HG02798 (cell line): ENCODE measurements at regions not wholly inside any gene's neighbourhood (a gene's known extent, or its start where the extent isn't known, plus 50 kb on each side); places are given as distances from the start of the nearest gene placed in this dataset.
"Not testable (repeated sequence)": the region's sequence is repeated elsewhere in the genome, so short reads cannot be mapped to it uniquely, and the experiment has no call there.

Experiments used
- ATAC-seq: cut with Tn5 transposase; IDR thresholded peaks from one replicate; pipeline ENCODE4 v1.9.1; 2021; ENCODE audit warnings: mild to moderate bottlenecking; ENCODE audit not compliant: unreplicated experiment, poor library complexity

GRCh38 chr1:118479351-118479750, 294.3 kb upstream of the SPAG17 start:
- no peak for ATAC-seq

GRCh38 chr1:118473825-118474224, 288.8 kb upstream of the SPAG17 start:
- no peak for ATAC-seq

GRCh38 chr1:118464460-118464859, 279.4 kb upstream of the SPAG17 start:
- not testable (repeated sequence) for ATAC-seq

- no peak for ATAC-seq
Measured at GRCh38 chr1:118461154-118461553, 276.1 kb upstream of the SPAG17 start.

GRCh38 chr1:118459871-118460270, 274.8 kb upstream of the SPAG17 start:
- ATAC-seq = no peak

- ATAC-seq = not testable (repeated sequence)
Measured at GRCh38 chr1:118453856-118454255, 268.8 kb upstream of the SPAG17 start.

- ATAC-seq = no peak
Measured at GRCh38 chr1:118445156-118445555, 260.1 kb upstream of the SPAG17 start.

- ATAC-seq = no peak
Measured at GRCh38 chr1:118442214-118442613, 257.2 kb upstream of the SPAG17 start.

- ATAC-seq = no peak
Measured at GRCh38 chr1:118437664-118438063, 252.6 kb upstream of the SPAG17 start.

- no peak for ATAC-seq
Measured at GRCh38 chr1:118429856-118430255, 244.8 kb upstream of the SPAG17 start.

GRCh38 chr1:118421868-118422350, 236.9 kb upstream of the SPAG17 start:
- ATAC-seq = no peak

- no peak for ATAC-seq
Measured at GRCh38 chr1:118404024-118404423, 219.0 kb upstream of the SPAG17 start.

- ATAC-seq = no peak
Measured at GRCh38 chr1:118397496-118397859, 212.4 kb upstream of the SPAG17 start.

GRCh38 chr1:118396829-118397495, 211.9 kb upstream of the SPAG17 start:
- ATAC-seq = no peak

- ATAC-seq = no peak
Measured at GRCh38 chr1:118396279-118396678, 211.3 kb upstream of the SPAG17 start.

GRCh38 chr1:118395430-118395991, 210.5 kb upstream of the SPAG17 start:
- no peak for ATAC-seq

GRCh38 chr1:118390955-118391354, 205.9 kb upstream of the SPAG17 start:
- ATAC-seq = no peak

GRCh38 chr1:118388301-118388959, 203.4 kb upstream of the SPAG17 start:
- no peak for ATAC-seq

GRCh38 chr1:118381197-118381869, 196.3 kb upstream of the SPAG17 start:
- no peak for ATAC-seq

GRCh38 chr1:118377183-118377582, 192.2 kb upstream of the SPAG17 start:
- ATAC-seq = not testable (repeated sequence)

- no peak for ATAC-seq
Measured at GRCh38 chr1:118371612-118372011, 186.6 kb upstream of the SPAG17 start.
